Amniotic stem cell (primary cell): ENCODE measurements at regions not wholly inside any gene's neighbourhood (a gene's known extent, or its start where the extent isn't known, plus 50 kb on each side); places are given as distances from the start of the nearest gene placed in this dataset.
"Not testable (repeated sequence)": the region's sequence is repeated elsewhere in the genome, so short reads cannot be mapped to it uniquely, and the experiment has no call there.

Experiments used
- DNase-seq: peaks from one replicate; lab custom pipeline; 2025; lab: John Stamatoyannopoulos, UW

GRCh38 chr3:194014756-194015155, 121.2 kb upstream of the HES1 start:
- DNase-seq = no peak

GRCh38 chr3:194019398-194020165, 116.4 kb upstream of the HES1 start:
- no peak for DNase-seq

GRCh38 chr3:194022052-194022451, 113.9 kb upstream of the HES1 start:
- DNase-seq = no peak

- no peak for DNase-seq
These were observed 113.1 kb upstream of the HES1 start for GRCh38 chr3:194022816-194023215.

- DNase-seq = no peak
These were observed 112.3 kb upstream of the HES1 start for GRCh38 chr3:194023501-194024280.

- no peak for DNase-seq
These were observed 110.8 kb upstream of the HES1 start for GRCh38 chr3:194025119-194025518.

GRCh38 chr3:194025951-194026350, 110.0 kb upstream of the HES1 start:
- DNase-seq = no peak

GRCh38 chr3:194028434-194029004, 107.4 kb upstream of the HES1 start:
- DNase-seq = no peak

- no peak for DNase-seq
These were observed 106.1 kb upstream of the HES1 start for GRCh38 chr3:194029846-194030245.

- DNase-seq = no peak
These were observed 105.6 kb upstream of the HES1 start for GRCh38 chr3:194030372-194030771.

- no peak for DNase-seq
These were observed 104.6 kb upstream of the HES1 start for GRCh38 chr3:194031349-194031748.

- no peak for DNase-seq
These were observed 103.9 kb upstream of the HES1 start for GRCh38 chr3:194031867-194032635.

GRCh38 chr3:194032828-194033435, 103.0 kb upstream of the HES1 start:
- DNase-seq = no peak

GRCh38 chr3:194034346-194035336, 101.3 kb upstream of the HES1 start:
- DNase-seq = no peak

- no peak for DNase-seq
These were observed 100.4 kb upstream of the HES1 start for GRCh38 chr3:194035406-194036138.

- DNase-seq = no peak
These were observed 99.1 kb upstream of the HES1 start for GRCh38 chr3:194036842-194037241.

GRCh38 chr3:194038346-194038745, 97.6 kb upstream of the HES1 start:
- not testable (repeated sequence) for DNase-seq

GRCh38 chr3:194038960-194039359, 97.0 kb upstream of the HES1 start:
- no peak for DNase-seq

GRCh38 chr3:194040516-194041273, 95.3 kb upstream of the HES1 start:
- DNase-seq = no peak
